ENCODE measurements at regions not wholly inside any gene's neighbourhood (a gene's known extent, or its start where the extent isn't known, plus 50 kb on each side); places are given as distances from the start of the nearest gene placed in this dataset.

DNA sequence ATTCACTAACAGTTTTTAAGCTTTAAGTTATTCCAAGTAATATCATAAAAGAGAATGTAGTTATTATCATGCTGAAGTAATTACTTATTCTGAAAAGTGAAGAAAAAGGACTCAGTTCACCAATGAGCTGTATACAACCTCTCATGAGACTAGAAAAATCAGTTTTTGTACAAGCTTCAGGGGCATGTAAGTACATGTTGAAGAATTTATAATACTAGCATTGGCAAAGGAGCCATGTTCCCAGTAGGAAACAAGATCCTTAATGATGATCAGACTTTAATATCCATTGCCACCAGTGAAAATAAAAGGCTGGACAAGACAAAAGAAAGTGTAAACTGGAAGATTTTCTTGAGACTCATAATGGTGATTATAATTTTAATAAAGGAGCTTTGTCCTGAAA is 532.8 kb downstream of the PLOD2 start:
- H4K5ac ChIP-seq (ENCODE audit: insufficient read length, low read depth, low read length), result no peak overlapping the region
- H2BK15ac ChIP-seq (ENCODE audit: low read depth, low read length), result no peak overlapping the region
- no peak overlapping the region for H4K91ac ChIP-seq (ENCODE audit: insufficient read length, low read depth, low read length)
- H3K4ac ChIP-seq (ENCODE audit: low read depth, low read length), result no peak overlapping the region
- H3K27ac ChIP-seq (ENCODE audit: insufficient read length, low read depth, low read length), result no peak overlapping the region
- no peak overlapping the region for H4K8ac ChIP-seq (replicated peaks; ENCODE audit: insufficient read length, low read depth, low read length)
- Mint-ChIP-seq H3K9me3 (peaks cover 14 to 22% of the 10 kb centered on the region in 2 experiments), H3K4me3 (no peak overlapping the region), H3K27ac (no peak overlapping the region), H3K4me1 (peaks cover 5 to 8% of the 10 kb centered on the region in 2 experiments; a peak in 3 of 4 replicates), H3K36me3 (ENCODE audit: insufficient read depth in 1 of 3, low read depth in 3 of 3) (peaks cover 6 to 18% (median 15%) of the 10 kb centered on the region in 3 experiments), H3K27me3 (ENCODE audit: low read depth) (no peaks in the 10 kb centered on the region)
- no peak overlapping the region for H2BK20ac ChIP-seq (ENCODE audit: low read depth, low read length, poor library complexity, severe bottlenecking)
- H3K79me1 ChIP-seq (ENCODE audit: insufficient read depth, low read depth, low read length, poor library complexity, severe bottlenecking), result no peaks in the 10 kb centered on the region
- TF ChIP-seq, protein P1, sequence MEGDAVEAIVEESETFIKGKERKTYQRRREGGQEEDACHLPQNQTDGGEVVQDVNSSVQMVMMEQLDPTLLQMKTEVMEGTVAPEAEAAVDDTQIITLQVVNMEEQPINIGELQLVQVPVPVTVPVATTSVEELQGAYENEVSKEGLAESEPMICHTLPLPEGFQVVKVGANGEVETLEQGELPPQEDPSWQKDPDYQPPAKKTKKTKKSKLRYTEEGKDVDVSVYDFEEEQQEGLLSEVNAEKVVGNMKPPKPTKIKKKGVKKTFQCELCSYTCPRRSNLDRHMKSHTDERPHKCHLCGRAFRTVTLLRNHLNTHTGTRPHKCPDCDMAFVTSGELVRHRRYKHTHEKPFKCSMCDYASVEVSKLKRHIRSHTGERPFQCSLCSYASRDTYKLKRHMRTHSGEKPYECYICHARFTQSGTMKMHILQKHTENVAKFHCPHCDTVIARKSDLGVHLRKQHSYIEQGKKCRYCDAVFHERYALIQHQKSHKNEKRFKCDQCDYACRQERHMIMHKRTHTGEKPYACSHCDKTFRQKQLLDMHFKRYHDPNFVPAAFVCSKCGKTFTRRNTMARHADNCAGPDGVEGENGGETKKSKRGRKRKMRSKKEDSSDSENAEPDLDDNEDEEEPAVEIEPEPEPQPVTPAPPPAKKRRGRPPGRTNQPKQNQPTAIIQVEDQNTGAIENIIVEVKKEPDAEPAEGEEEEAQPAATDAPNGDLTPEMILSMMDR (conservative IDR thresholded peaks at IDR 0.05), result no peak
- H3K18ac ChIP-seq (ENCODE audit: insufficient read length, low read depth, low read length), result no peak overlapping the region
- no peak overlapping the region for H2AK5ac ChIP-seq (ENCODE audit: insufficient read length, low read length)
- no peak overlapping the region for H2BK12ac ChIP-seq (ENCODE audit: insufficient read length, low read depth, low read length)
- no peaks in the 10 kb centered on the region for H3K23me2 ChIP-seq (ENCODE audit: insufficient read length, low read depth, low read length, poor library complexity, severe bottlenecking)
- no peak overlapping the region for H2BK5ac ChIP-seq (ENCODE audit: insufficient read length, low read length)
- no peak overlapping the region for H3K56ac ChIP-seq (ENCODE audit: insufficient read length, low read depth, low read length)
- H2BK120ac ChIP-seq (ENCODE audit: low read depth, low read length, poor library complexity, severe bottlenecking), result no peak overlapping the region
- no peaks in the 10 kb centered on the region for H3K79me2 ChIP-seq (ENCODE audit: insufficient read depth, low read length)
- H3K4me1 ChIP-seq (ENCODE audit: insufficient read depth, low read length), result no peaks in the 10 kb centered on the region
- H3K9ac ChIP-seq (ENCODE audit: extremely low read depth, insufficient read length, low read length), result no peak overlapping the region
- H2AFZ ChIP-seq (ENCODE audit: low read length), result no peak overlapping the region
- DNase-seq, result no peak
- no peak overlapping the region for H3K14ac ChIP-seq (ENCODE audit: insufficient read depth, low read length)
- H3K9me3 ChIP-seq (ENCODE audit: control insufficient read depth, low read depth, low read length), result no peaks in the 10 kb centered on the region
- no peak overlapping the region for H3K4me2 ChIP-seq (ENCODE audit: insufficient read depth, insufficient read length, low read length)
- H4K20me1 ChIP-seq (ENCODE audit: control insufficient read depth, insufficient read depth, insufficient read length), result no peaks in the 10 kb centered on the region
- no peak overlapping the region for H3T11ph ChIP-seq (ENCODE audit: low read length)
- no peaks in the 10 kb centered on the region for H3K27me3 ChIP-seq (ENCODE audit: insufficient read depth, low read length)
- no peak overlapping the region for H3K23ac ChIP-seq (ENCODE audit: insufficient read length, low read depth, low read length)

Data from H9 (cell line).